NB4 (cell line): ENCODE measurements at regions not wholly inside any gene's neighbourhood (a gene's known extent, or its start where the extent isn't known, plus 50 kb on each side); places are given as distances from the start of the nearest gene placed in this dataset.
A peak's percentile ranks its signal among the peaks of the same experiment; 100 is the strongest.

Experiments used
- DNase-seq: peaks from one replicate; pipeline ENCODE4 v3.0.0; 2010; ENCODE audit warnings: low read depth
- H3K4me3 ChIP-seq: one replicate; pipeline ENCODE4 v1.5.1; 2011; ENCODE audit warnings: mild to moderate bottlenecking, low read depth, low read length, moderate library complexity
- MYC ChIP-seq: IDR thresholded peaks from 2 replicates; pipeline ENCODE4 v1.6.1; 2011; ENCODE audit warnings: low read depth, low read length
- POLR2A ChIP-seq: IDR thresholded peaks from 2 replicates; pipeline ENCODE4 v1.6.1; 2011; ENCODE audit warnings: mild to moderate bottlenecking; ENCODE audit not compliant: insufficient read length; ENCODE audit errors: extremely low read depth
- TF ChIP-seq, protein P1 (sequence below): IDR thresholded peaks from 2 replicates; pipeline ENCODE4 v1.6.1; 2011; ENCODE audit warnings: low read depth, low read length
- TF ChIP-seq, protein P2 (sequence below): IDR thresholded peaks from one replicate; pipeline ENCODE4 v1.5.1; 2012; ENCODE audit warnings: low read depth, low read length

DNA sequence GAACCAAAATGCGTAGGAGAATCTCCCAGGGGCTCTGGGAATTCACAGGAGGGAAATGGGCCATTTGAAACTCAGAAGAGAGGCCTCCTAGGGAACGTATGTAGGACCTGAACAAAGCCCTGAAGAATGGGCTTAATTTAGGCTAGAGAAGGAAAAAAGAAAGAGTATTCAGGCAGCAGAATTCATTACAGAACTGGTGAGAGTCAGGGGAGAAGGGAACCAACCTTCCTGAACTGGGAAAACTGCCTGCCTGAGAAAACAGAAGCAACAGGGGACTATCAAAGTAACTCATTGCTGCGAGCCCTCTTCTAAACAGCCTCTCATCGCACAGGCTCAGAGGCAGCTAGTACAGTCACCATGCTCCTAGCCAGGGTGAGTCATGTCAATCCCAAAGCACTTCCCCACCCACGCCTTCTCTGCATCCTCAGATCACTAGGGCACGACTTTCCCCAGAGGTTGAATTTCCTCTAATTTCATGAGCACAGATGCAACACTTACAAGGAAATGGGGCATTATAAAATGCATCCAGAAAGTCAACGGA is 98.1 kb downstream of the ADSS2 start:
- no peak overlapping the region for H3K4me3 ChIP-seq
- DNase-seq: peak; percentile 79
- TF ChIP-seq, protein P1, sequence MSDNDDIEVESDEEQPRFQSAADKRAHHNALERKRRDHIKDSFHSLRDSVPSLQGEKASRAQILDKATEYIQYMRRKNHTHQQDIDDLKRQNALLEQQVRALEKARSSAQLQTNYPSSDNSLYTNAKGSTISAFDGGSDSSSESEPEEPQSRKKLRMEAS: 0 out of 2 replicates have a peak, but pooled peaks have one; percentile 19
- TF ChIP-seq, protein P2, sequence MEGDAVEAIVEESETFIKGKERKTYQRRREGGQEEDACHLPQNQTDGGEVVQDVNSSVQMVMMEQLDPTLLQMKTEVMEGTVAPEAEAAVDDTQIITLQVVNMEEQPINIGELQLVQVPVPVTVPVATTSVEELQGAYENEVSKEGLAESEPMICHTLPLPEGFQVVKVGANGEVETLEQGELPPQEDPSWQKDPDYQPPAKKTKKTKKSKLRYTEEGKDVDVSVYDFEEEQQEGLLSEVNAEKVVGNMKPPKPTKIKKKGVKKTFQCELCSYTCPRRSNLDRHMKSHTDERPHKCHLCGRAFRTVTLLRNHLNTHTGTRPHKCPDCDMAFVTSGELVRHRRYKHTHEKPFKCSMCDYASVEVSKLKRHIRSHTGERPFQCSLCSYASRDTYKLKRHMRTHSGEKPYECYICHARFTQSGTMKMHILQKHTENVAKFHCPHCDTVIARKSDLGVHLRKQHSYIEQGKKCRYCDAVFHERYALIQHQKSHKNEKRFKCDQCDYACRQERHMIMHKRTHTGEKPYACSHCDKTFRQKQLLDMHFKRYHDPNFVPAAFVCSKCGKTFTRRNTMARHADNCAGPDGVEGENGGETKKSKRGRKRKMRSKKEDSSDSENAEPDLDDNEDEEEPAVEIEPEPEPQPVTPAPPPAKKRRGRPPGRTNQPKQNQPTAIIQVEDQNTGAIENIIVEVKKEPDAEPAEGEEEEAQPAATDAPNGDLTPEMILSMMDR: no peak
- TF ChIP-seq POLR2A: no peak
- peak; percentile 44; the same call in 1 of the 2 replicates for TF ChIP-seq MYC

GRCh38 chr1:244354810-244355278 is 96.9 kb downstream of the ADSS2 start:
- no peak for DNase-seq
- TF ChIP-seq POLR2A (no peak), MYC (no peak)
- TF ChIP-seq, protein P1: no peak
- TF ChIP-seq, protein P2: no peak
- no peak overlapping the region for H3K4me3 ChIP-seq

GRCh38 chr1:244356376-244356775 is 95.3 kb downstream of the ADSS2 start:
- no peak overlapping the region for H3K4me3 ChIP-seq
- no peak for DNase-seq
- TF ChIP-seq, protein P2: no peak
- no peak for TF ChIP-seq POLR2A
- TF ChIP-seq MYC: no peak
- TF ChIP-seq, protein P1: no peak
